Keratinocyte (primary cell): ENCODE measurements at regions not wholly inside any gene's neighbourhood (a gene's known extent, or its start where the extent isn't known, plus 50 kb on each side); places are given as distances from the start of the nearest gene placed in this dataset.
"Not testable (repeated sequence)": the region's sequence is repeated elsewhere in the genome, so short reads cannot be mapped to it uniquely, and the experiment has no call there.

Experiments
- DNase-seq: peaks from one replicate; pipeline ENCODE4 v3.0.0-alpha.2; 2011; ENCODE audit warnings: low read depth, missing footprints, low spot score
- FAIRE-seq: peaks from 2 replicates; lab custom pipeline; 2011; peaks lifted over from hg19 to GRCh38; lab: Jason Lieb, UNC
- H2AFZ ChIP-seq: 2 replicates; pipeline ENCODE4 v1.6.0; 2012; ENCODE audit warnings: low read length, control low read depth, inconsistent platforms; ENCODE audit not compliant: control insufficient read depth
- H3K27ac ChIP-seq: 2 replicates; pipeline ENCODE4 v1.5.1; 2011; ENCODE audit warnings: low read length; ENCODE audit not compliant: control insufficient read depth, insufficient read depth
- H3K27me3 ChIP-seq: 3 replicates; pipeline ENCODE4 v1.6.0; 2011; ENCODE audit warnings: low read length; ENCODE audit not compliant: control insufficient read depth, insufficient read depth; ENCODE audit errors: extremely low read depth
- H3K36me3 ChIP-seq, 2 experiments: 2 replicates in 1 of 2; 3 replicates in 1 of 2; pipeline ENCODE4 v1.5.1; 2011; ENCODE audit warnings: low read length in 2 of 2, mild to moderate bottlenecking in 1 of 2; ENCODE audit not compliant: control insufficient read depth in 2 of 2, insufficient read depth in 2 of 2; ENCODE audit errors: extremely low read depth in 1 of 2
- H3K4me1 ChIP-seq: 3 replicates; pipeline ENCODE4 v1.5.1; 2011; ENCODE audit warnings: low read length; ENCODE audit not compliant: control insufficient read depth, insufficient read depth; ENCODE audit errors: extremely low read depth
- H3K4me2 ChIP-seq: 3 replicates; pipeline ENCODE4 v1.6.0; 2011; ENCODE audit warnings: low read depth, low read length; ENCODE audit not compliant: control insufficient read depth, insufficient read depth; ENCODE audit errors: extremely low read depth
- H3K4me3 ChIP-seq, 3 experiments: fragments of 200-600 bp in 1 of 3; sonication (generic) in 1 of 3; 2 replicates in 2 of 3; 3 replicates in 1 of 3; pipeline ENCODE4 v1.5.1; 2011 to 2016; ENCODE audit warnings: low read length in 3 of 3, mild to moderate bottlenecking in 3 of 3, control low read depth in 2 of 3, inconsistent platforms in 1 of 3, low read depth in 1 of 3, mixed read lengths in 1 of 3, mixed run types in 1 of 3, moderate library complexity in 1 of 3; ENCODE audit not compliant: control insufficient read depth in 2 of 3, insufficient read depth in 2 of 3; ENCODE audit errors: extremely low read depth in 1 of 3
- H3K79me2 ChIP-seq: 2 replicates; pipeline ENCODE4 v1.6.0; 2012; ENCODE audit warnings: low read length; ENCODE audit not compliant: control insufficient read depth, insufficient read depth
- H3K9ac ChIP-seq: 3 replicates; pipeline ENCODE4 v1.6.0; 2011; ENCODE audit warnings: low read length; ENCODE audit not compliant: control insufficient read depth, insufficient read depth; ENCODE audit errors: extremely low read depth
- H3K9me1 ChIP-seq: 3 replicates; pipeline ENCODE4 v1.6.0; 2011; ENCODE audit warnings: low read length; ENCODE audit not compliant: control insufficient read depth, insufficient read depth; ENCODE audit errors: extremely low read depth
- H3K9me3 ChIP-seq: 2 replicates; pipeline ENCODE4 v1.5.1; 2012; ENCODE audit warnings: low read depth, low read length; ENCODE audit not compliant: control insufficient read depth
- H4K20me1 ChIP-seq: 3 replicates; pipeline ENCODE4 v1.6.0; 2011; ENCODE audit warnings: low read length; ENCODE audit not compliant: control insufficient read depth, insufficient read depth; ENCODE audit errors: extremely low read depth
- CTCF ChIP-seq, 3 experiments: IDR thresholded peaks in 1 of 3; conservative IDR thresholded peaks in 1 of 3; optimal IDR thresholded peaks in 1 of 3; 2 replicates in 2 of 3; 3 replicates in 1 of 3; pipeline versions ENCODE3 to v1.5.1; 2011; ENCODE audit warnings: low read length in 3 of 3, mild to moderate bottlenecking in 3 of 3, moderate library complexity in 2 of 3, control low read depth in 1 of 3, inconsistent platforms in 1 of 3; ENCODE audit not compliant: insufficient read depth in 2 of 3; ENCODE audit errors: extremely low read depth in 1 of 3
- EZH2 ChIP-seq: IDR thresholded peaks from one replicate; pipeline ENCODE4 v1.6.1; 2012; ENCODE audit warnings: inconsistent platforms, mild to moderate bottlenecking, low read length, moderate library complexity
- dilution Hi-C: fragments of 300-500 bp; cut with MboI; formaldehyde crosslinking; loops from one replicate; pipeline ENCODE4 v1.7.0; 2020; ENCODE audit warnings: low sequenced_read_pairs; ENCODE audit not compliant: extremely low pct_ligation_motif_present

DNA sequence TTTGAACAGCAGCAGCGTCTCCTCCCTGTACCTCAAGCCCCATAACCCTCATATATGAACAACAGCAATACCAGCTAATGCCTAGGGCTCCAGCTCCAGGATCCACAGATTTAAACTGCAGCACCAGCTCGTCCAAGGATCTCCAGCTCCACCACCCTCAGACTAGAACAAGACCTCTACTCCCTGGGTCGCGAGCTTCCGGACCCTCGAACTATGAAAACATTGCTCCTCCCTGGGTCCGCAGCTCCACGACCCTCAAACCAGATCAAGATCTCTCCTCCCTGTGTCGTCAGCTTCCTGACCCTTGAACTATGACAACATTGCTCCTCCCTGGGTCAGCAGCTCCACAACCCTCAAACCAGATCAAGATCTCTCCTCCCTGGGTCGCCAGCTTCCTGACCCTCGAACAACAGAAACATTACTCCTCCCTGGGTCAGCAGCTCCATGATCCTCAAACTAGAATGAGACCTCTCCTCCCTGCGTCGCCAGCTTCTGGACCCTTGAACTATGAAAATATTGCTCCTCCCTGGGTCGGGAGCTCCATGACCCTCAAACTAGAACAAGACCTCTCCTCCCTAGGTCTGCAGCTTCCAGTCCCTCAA is 339.0 kb upstream of the SULF2 start:
- dilution Hi-C loops = no loop called here
- no peaks in the 10 kb centered on the region for H4K20me1 ChIP-seq
- H3K9ac ChIP-seq = no peak overlapping the region
- no peak overlapping the region for H3K4me3 ChIP-seq
- H3K79me2 ChIP-seq = no peaks in the 10 kb centered on the region
- no peak overlapping the region for H3K4me2 ChIP-seq
- FAIRE-seq (no peak), DNase-seq (no peak)
- H3K9me3 ChIP-seq = no peaks in the 10 kb centered on the region
- no peak overlapping the region for H3K27ac ChIP-seq
- no peaks in the 10 kb centered on the region for H3K9me1 ChIP-seq
- H3K36me3 ChIP-seq = no peaks in the 10 kb centered on the region
- H3K27me3 ChIP-seq = no peaks in the 10 kb centered on the region
- TF ChIP-seq EZH2 (no peak), CTCF (optimal IDR thresholded peaks at IDR 0.05 in 1 of 3, IDR thresholded peaks at IDR 0.05 in 1 of 3, conservative IDR thresholded peaks at IDR 0.05 in 1 of 3; ENCODE audit: extremely low read depth in 1 of 3, insufficient read depth in 2 of 3, low read length in 3 of 3) (no peak)
- no peak overlapping the region for H2AFZ ChIP-seq
- peaks cover 14% of the 10 kb centered on the region for H3K4me1 ChIP-seq

DNA sequence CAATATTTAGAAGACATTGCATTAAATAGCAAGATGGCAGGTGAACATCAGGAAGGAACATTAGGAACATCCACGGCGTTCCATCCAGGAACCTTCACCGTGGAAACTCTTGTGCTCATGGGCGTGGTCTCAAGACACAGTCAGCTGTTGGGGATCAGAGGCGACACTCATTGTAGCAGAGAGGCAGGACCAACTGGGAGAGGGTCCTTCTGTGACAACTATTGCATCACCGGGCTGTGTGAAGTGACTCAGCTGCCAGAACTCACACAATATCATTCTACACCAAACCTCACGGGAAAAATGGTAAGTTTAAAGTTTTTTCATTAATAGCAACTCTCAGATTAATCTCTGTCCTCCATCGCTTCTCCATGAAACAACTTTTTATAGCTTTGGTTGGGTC is 334.8 kb upstream of the SULF2 start:
- no peaks in the 10 kb centered on the region for H3K9me1 ChIP-seq
- H3K36me3 ChIP-seq = no peaks in the 10 kb centered on the region
- no peak overlapping the region for H3K27ac ChIP-seq
- dilution Hi-C loops = no loop called here
- no peak overlapping the region for H3K4me2 ChIP-seq
- H4K20me1 ChIP-seq = no peaks in the 10 kb centered on the region
- no peaks in the 10 kb centered on the region for H3K79me2 ChIP-seq
- H3K27me3 ChIP-seq = no peaks in the 10 kb centered on the region
- FAIRE-seq = no peak
- H2AFZ ChIP-seq = no peak overlapping the region
- H3K9ac ChIP-seq = no peak overlapping the region
- TF ChIP-seq EZH2 = no peak
- TF ChIP-seq CTCF (optimal IDR thresholded peaks at IDR 0.05 in 1 of 3, IDR thresholded peaks at IDR 0.05 in 1 of 3, conservative IDR thresholded peaks at IDR 0.05 in 1 of 3; ENCODE audit: extremely low read depth in 1 of 3, insufficient read depth in 2 of 3, low read length in 3 of 3) = no peak
- no peaks in the 10 kb centered on the region for H3K9me3 ChIP-seq
- DNase-seq = no peak
- no peaks in the 10 kb centered on the region for H3K4me1 ChIP-seq
- no peak overlapping the region for H3K4me3 ChIP-seq

- H3K36me3 ChIP-seq, H3K9ac ChIP-seq, H3K9me3 ChIP-seq, H3K9me1 ChIP-seq, H3K27ac ChIP-seq, H3K4me3 ChIP-seq, H3K4me2 ChIP-seq, H4K20me1 ChIP-seq, H3K4me1 ChIP-seq, H2AFZ ChIP-seq, dilution Hi-C loops, H3K79me2 ChIP-seq, DNase-seq, FAIRE-seq, H3K27me3 ChIP-seq: not testable (repeated sequence)
Observed at GRCh38 chr20:48119389-48119788, 334.1 kb upstream of the SULF2 start.
